NT2/D1 (cell line): ENCODE measurements at regions not wholly inside any gene's neighbourhood (a gene's known extent, or its start where the extent isn't known, plus 50 kb on each side); places are given as distances from the start of the nearest gene placed in this dataset.

Experiments used
- SUZ12 ChIP-seq: IDR thresholded peaks from 2 replicates; pipeline ENCODE4 v1.6.1; 2011; ENCODE audit not compliant: insufficient read length, insufficient read depth; ENCODE audit errors: extremely low read depth
- ZNF274 ChIP-seq: IDR thresholded peaks from 2 replicates; pipeline ENCODE4 v1.6.1; 2011; ENCODE audit warnings: mild to moderate bottlenecking, low read depth, low read length

DNA sequence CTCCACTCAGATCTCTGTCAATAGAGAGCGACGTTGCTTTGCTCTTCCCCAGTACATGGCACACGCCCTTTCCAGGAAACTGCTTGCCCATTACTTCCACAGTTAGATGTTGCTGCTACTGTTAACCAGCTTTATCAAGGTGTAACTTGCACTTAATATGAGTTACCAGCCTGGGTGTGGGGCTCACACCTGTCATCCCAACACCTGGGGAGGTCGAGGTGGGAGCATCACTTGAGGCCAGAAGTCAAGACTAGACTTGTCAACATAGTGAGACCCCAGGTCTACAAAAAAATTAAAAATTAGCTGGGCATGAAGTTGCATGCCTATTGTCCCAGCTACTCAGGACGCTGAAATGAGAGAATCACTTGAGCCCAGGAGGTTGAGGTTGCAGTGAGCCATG, 177.1 kb upstream of the B3GAT1 start:
- TF ChIP-seq ZNF274 (no peak), SUZ12 (no peak)
